ENCODE measurements at regions not wholly inside any gene's neighbourhood (a gene's known extent, or its start where the extent isn't known, plus 50 kb on each side); places are given as distances from the start of the nearest gene placed in this dataset.

DNA sequence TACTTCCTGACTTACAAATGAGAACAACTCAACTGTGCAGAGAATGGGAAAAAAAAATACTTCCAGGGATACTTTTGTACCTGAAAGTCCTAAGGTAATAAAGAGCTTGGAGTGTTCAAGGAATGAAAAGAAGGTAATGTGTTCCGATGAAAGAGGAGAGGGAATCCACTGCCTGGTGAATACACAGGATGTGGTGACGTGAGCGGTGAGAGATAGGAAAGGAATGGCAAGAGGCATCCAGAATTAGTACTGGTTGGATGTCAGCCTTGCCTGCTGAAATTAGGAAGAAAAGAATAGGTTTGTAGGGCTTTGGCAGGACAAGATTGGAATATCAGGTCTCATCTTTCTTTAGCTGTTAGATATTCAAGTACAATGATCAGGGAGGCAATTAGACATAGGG lies 347.7 kb downstream of the POM121L12 start:
- no peak for TF ChIP-seq POLR2A (IDR thresholded peaks at IDR 0.05)
- no peak for TF ChIP-seq CTCF (IDR thresholded peaks at IDR 0.05)
